Adrenal gland (tissue), 9 donors: ENCODE measurements at regions not wholly inside any gene's neighbourhood (a gene's known extent, or its start where the extent isn't known, plus 50 kb on each side); places are given as distances from the start of the nearest gene placed in this dataset.

ENCODE experiments used
- DNase-seq, 7 donors: peaks; one replicate each; pipeline ENCODE4 v3.0.0-alpha.2; 2019 to 2020
- H3K27ac ChIP-seq, 5 donors: fragments of 200-600 bp; sonication (generic) in 4 of 5; 1 replicate in 3 of 5; 2 replicates in 2 of 5; pipeline versions ENCODE4 v1.5.1 to v1.8.0; 2016 to 2020; ENCODE audit warnings: mild to moderate bottlenecking in 1 of 5
- H3K27me3 ChIP-seq: fragments of 200-600 bp; 2 replicates; pipeline ENCODE4 v1.8.0; 2021
- H3K36me3 ChIP-seq, 2 donors: fragments of 200-600 bp; replicated peaks in 1 of 2; 1 replicate in 1 of 2; 2 replicates in 1 of 2; pipeline versions ENCODE4 v1.5.1 to v1.8.0; 2018 to 2022
- H3K4me1 ChIP-seq, 2 donors: fragments of 200-600 bp; replicated peaks in 1 of 2; 1 replicate in 1 of 2; 2 replicates in 1 of 2; pipeline versions ENCODE4 v1.5.1 to v1.8.0; 2018 to 2021
- H3K4me3 ChIP-seq, 4 donors: fragments of 200-600 bp; sonication (generic) in 3 of 4; one replicate each; pipeline ENCODE4 v1.5.1; 2016 to 2018
- H3K9me3 ChIP-seq, 3 donors: fragments of 200-600 bp; sonication (generic) in 1 of 3; replicated peaks in 1 of 3; 1 replicate in 2 of 3; 2 replicates in 1 of 3; pipeline versions ENCODE4 v1.5.1 to v1.8.0; 2016 to 2021
- CTCF ChIP-seq, 6 experiments: fragments of 450-650 bp in 4 of 6; fragments of 200-600 bp in 2 of 6; sonication (generic) in 1 of 6; IDR thresholded peaks; 1 replicate in 5 of 6; 2 replicates in 1 of 6; pipeline versions ENCODE4 v1.5.1 to v1.8.0; 2016 to 2021; ENCODE audit warnings: antibody characterized with exemption in 6 of 6, mild to moderate bottlenecking in 2 of 6, moderate library complexity in 1 of 6
- POLR2A ChIP-seq, 2 donors: fragments of 450-650 bp; IDR thresholded peaks; one replicate each; pipeline ENCODE4 v1.6.1; 2017; ENCODE audit warnings: antibody characterized with exemption in 2 of 2, mild to moderate bottlenecking in 2 of 2, moderate library complexity in 1 of 2
- whole genome bisulfite sequencing, 4 donors: extraction: QIAGEN DNeasy Blood & Tissue Kit in 2 of 4; methylation state at CpG; one replicate each; pipeline versions ENCODE4 v1.1.5 to v1.1.7; 2013 to 2017; 5-methylcytosine and 5-hydroxymethylcytosine counted together
- intact Hi-C, 2 donors: fragments of 100-400 bp; cut with DNase I; formaldehyde crosslinking; loops; one replicate each; pipeline versions ENCODE4 v1.14.1 to v1.15.0; 2022 to 2023
- donor health status: healthy with polysubstance abuse.
- donor health status: Bipolar disorder and iron deficiency.
- donor health status: DM: yes; HTN: yes; CAD: no.
- donor health status: DM: no; HTN: no; CAD: no.
- donor health status: DM: no; HTN: no; CAD: no.

- Histone ChIP-seq H3K27ac (no peak overlapping the region), H3K9me3 (peaks cover 0 to 5% (median 0%) of the 10 kb centered on the region in 3 donors), H3K4me1 (no peaks in the 10 kb centered on the region), H3K27me3 (no peaks in the 10 kb centered on the region), H3K36me3 (no peaks in the 10 kb centered on the region), H3K4me3 (no peak overlapping the region)
- TF ChIP-seq POLR2A (IDR thresholded peaks at IDR 0.05) = no peak
- no peak for TF ChIP-seq CTCF (IDR thresholded peaks at IDR 0.05)
- 32 to 47% (median 46%) methylated on average over 1 of the region's 1 CpG for WGBS, 4 donors
- intact Hi-C loops = no loop called here
- DNase-seq = no peak
Measured at GRCh38 chr3:20747741-20748140, 561.7 kb upstream of the SGO1 start.

GRCh38 chr3:20743553-20744321 is 557.7 kb upstream of the SGO1 start:
- intact Hi-C loops = no loop called here
- peaks cover 0 to 2% (median 0%) of the 10 kb centered on the region in 3 donors for H3K9me3 ChIP-seq
- no peaks in the 10 kb centered on the region for H3K4me1 ChIP-seq
- H3K36me3 ChIP-seq = no peaks in the 10 kb centered on the region
- DNase-seq = no peak
- no peaks in the 10 kb centered on the region for H3K27me3 ChIP-seq
- TF ChIP-seq POLR2A (IDR thresholded peaks at IDR 0.05) (no peak), CTCF (IDR thresholded peaks at IDR 0.05) (no peak)
- H3K27ac ChIP-seq = no peak overlapping the region
- H3K4me3 ChIP-seq = no peak overlapping the region
- 29 to 65% (median 48%) methylated on average over 1 of the region's 1 CpG for WGBS, 4 donors

- WGBS, 4 donors = 53 to 69% (median 62%) methylated on average over 2 of the region's 2 CpGs
- Histone ChIP-seq H3K4me1 (no peaks in the 10 kb centered on the region), H3K4me3 (no peak overlapping the region), H3K27me3 (no peaks in the 10 kb centered on the region), H3K36me3 (no peaks in the 10 kb centered on the region), H3K9me3 (no peaks in the 10 kb centered on the region), H3K27ac (no peak overlapping the region)
- TF ChIP-seq POLR2A (IDR thresholded peaks at IDR 0.05) = no peak
- no peak for TF ChIP-seq CTCF (IDR thresholded peaks at IDR 0.05)
- intact Hi-C loops = no loop called here
- DNase-seq = no peak
Measured at GRCh38 chr3:20742903-20743552, 557.0 kb upstream of the SGO1 start.

GRCh38 chr3:20741381-20741780 is 555.4 kb upstream of the SGO1 start:
- TF ChIP-seq POLR2A (IDR thresholded peaks at IDR 0.05) (no peak), CTCF (IDR thresholded peaks at IDR 0.05) (no peak)
- no peak overlapping the region for H3K27ac ChIP-seq
- H3K4me3 ChIP-seq = no peak overlapping the region
- no peaks in the 10 kb centered on the region for H3K9me3 ChIP-seq
- no peaks in the 10 kb centered on the region for H3K27me3 ChIP-seq
- no peaks in the 10 kb centered on the region for H3K36me3 ChIP-seq
- no peaks in the 10 kb centered on the region for H3K4me1 ChIP-seq
- intact Hi-C loops = no loop called here
- DNase-seq = no peak
